ENCODE measurements at regions not wholly inside any gene's neighbourhood (a gene's known extent, or its start where the extent isn't known, plus 50 kb on each side); places are given as distances from the start of the nearest gene placed in this dataset.

DNA sequence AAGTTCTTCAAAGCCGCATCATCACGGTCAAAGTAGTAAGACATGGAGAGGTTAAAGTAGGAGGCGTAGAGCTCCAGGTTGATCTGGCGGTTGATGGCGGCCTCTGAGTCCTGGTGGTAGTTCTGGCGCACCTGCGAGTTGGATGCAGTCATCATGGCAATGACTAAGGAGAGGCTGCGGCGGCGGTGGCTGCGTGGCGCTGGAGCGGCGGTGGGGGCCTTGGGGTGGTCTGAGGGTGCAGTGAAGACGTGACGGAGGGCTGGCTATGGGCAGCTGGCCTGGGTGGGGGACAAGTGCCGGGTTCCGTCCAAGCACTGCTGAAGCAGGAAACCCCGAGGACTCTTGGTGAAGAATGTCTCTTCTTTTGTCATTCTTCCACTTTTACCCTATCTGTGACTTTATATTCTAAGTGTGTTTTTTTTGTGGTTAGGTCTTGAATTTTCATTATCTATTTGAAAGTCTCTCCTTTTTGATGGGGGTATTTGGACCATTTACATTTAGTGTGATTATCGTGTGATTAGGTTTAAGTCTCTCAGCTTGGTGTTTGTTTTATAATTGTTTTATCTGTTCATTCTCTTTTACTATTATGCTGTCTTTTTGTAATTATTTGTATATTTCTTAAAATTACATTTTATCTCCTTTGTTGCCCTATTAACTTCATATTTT lies 94.6 kb downstream of the TFAP2B start:
- TF ChIP-seq CTCF (IDR thresholded peaks at IDR 0.05) = no peak
- TF ChIP-seq POLR2A (IDR thresholded peaks at IDR 0.05) = no peak

Measured in esophagus squamous epithelium (tissue), 4 donors.